ENCODE measurements at regions not wholly inside any gene's neighbourhood (a gene's known extent, or its start where the extent isn't known, plus 50 kb on each side); places are given as distances from the start of the nearest gene placed in this dataset.

- TF ChIP-seq CTCF (IDR thresholded peaks at IDR 0.05; ENCODE audit: low read depth, low read length), result no peak
- no peak for TF ChIP-seq EZH2phosphoT487 (IDR thresholded peaks at IDR 0.05; ENCODE audit: low read depth)
These were observed 982.1 kb downstream of the DTWD2 start for GRCh38 chr5:118006219-118006618.

All from OCI-LY3 (cell line).